Glomerular visceral epithelial cell (primary cell): ENCODE measurements at regions not wholly inside any gene's neighbourhood (a gene's known extent, or its start where the extent isn't known, plus 50 kb on each side); places are given as distances from the start of the nearest gene placed in this dataset.
"Not testable (repeated sequence)": the region's sequence is repeated elsewhere in the genome, so short reads cannot be mapped to it uniquely, and the experiment has no call there.

Source experiments
- DNase-seq: peaks from one replicate; pipeline ENCODE4 v3.0.0-alpha.2; 2016; ENCODE audit errors: extremely low spot score

GRCh38 chr22:22296047-22296446 lies 51.5 kb downstream of the VPREB1 start:
- not testable (repeated sequence) for DNase-seq

- peak; percentile 6 for DNase-seq
Measured at GRCh38 chr22:22297159-22297793, 52.7 kb downstream of the VPREB1 start.

GRCh38 chr22:22297794-22298653 lies 53.4 kb downstream of the VPREB1 start:
- DNase-seq: peak; percentile 57

- DNase-seq: not testable (repeated sequence)
Measured at GRCh38 chr22:22298654-22299009, 54.0 kb downstream of the VPREB1 start.

GRCh38 chr22:22300511-22300910 lies 55.9 kb downstream of the VPREB1 start:
- DNase-seq: not testable (repeated sequence)

GRCh38 chr22:22300946-22301345 lies 56.4 kb downstream of the VPREB1 start:
- DNase-seq: not testable (repeated sequence)

- no peak for DNase-seq
Measured at GRCh38 chr22:22316589-22316988, 72.0 kb downstream of the VPREB1 start.

GRCh38 chr22:22318723-22319465 lies 74.3 kb downstream of the VPREB1 start:
- no peak for DNase-seq

GRCh38 chr22:22321743-22322611 lies 77.4 kb downstream of the VPREB1 start:
- peak; percentile 63 for DNase-seq

- DNase-seq: no peak
Measured at GRCh38 chr22:22322792-22323191, 78.2 kb downstream of the VPREB1 start.

GRCh38 chr22:22327723-22328122 lies 83.1 kb downstream of the VPREB1 start:
- DNase-seq: no peak

- DNase-seq: no peak
Measured at GRCh38 chr22:22329792-22330191, 85.2 kb downstream of the VPREB1 start.

GRCh38 chr22:22335640-22336039 lies 91.1 kb downstream of the VPREB1 start:
- DNase-seq: not testable (repeated sequence)

GRCh38 chr22:22336333-22336732 lies 91.7 kb downstream of the VPREB1 start:
- DNase-seq: not testable (repeated sequence)

GRCh38 chr22:22338778-22339177 lies 94.2 kb downstream of the VPREB1 start:
- DNase-seq: not testable (repeated sequence)

GRCh38 chr22:22341736-22342135 lies 97.2 kb downstream of the VPREB1 start:
- no peak for DNase-seq

GRCh38 chr22:22342697-22343580 lies 98.4 kb downstream of the VPREB1 start:
- DNase-seq: peak; percentile 38

- DNase-seq: no peak
Measured at GRCh38 chr22:22343581-22344296, 99.2 kb downstream of the VPREB1 start.

- DNase-seq: no peak
Measured at GRCh38 chr22:22344430-22344829, 99.8 kb downstream of the VPREB1 start.

- DNase-seq: no peak
Measured at GRCh38 chr22:22345781-22346180, 101.2 kb downstream of the VPREB1 start.
